H9 (cell line): ENCODE measurements at regions not wholly inside any gene's neighbourhood (a gene's known extent, or its start where the extent isn't known, plus 50 kb on each side); places are given as distances from the start of the nearest gene placed in this dataset.

Experiments used
- DNase-seq: peaks from one replicate; pipeline ENCODE4 v3.0.0-alpha.2; 2017
- H2AFZ ChIP-seq: one replicate; pipeline ENCODE4 v1.6.1; 2013; ENCODE audit warnings: mild to moderate bottlenecking, low read length, control low read depth, moderate library complexity
- H2AK5ac ChIP-seq: 2 replicates; pipeline ENCODE4 v1.6.1; 2013; ENCODE audit warnings: low read length, control low read depth, mixed read lengths; ENCODE audit not compliant: insufficient read length
- H2BK120ac ChIP-seq: one replicate; pipeline ENCODE4 v1.6.1; 2013; ENCODE audit warnings: low read depth, mild to moderate bottlenecking, low read length, control low read depth, inconsistent platforms; ENCODE audit not compliant: poor library complexity, severe bottlenecking
- H2BK12ac ChIP-seq: 2 replicates; pipeline ENCODE4 v1.6.1; 2013; ENCODE audit warnings: low read length, control low read depth, mixed read lengths, low read depth; ENCODE audit not compliant: insufficient read length
- H2BK15ac ChIP-seq: 2 replicates; pipeline ENCODE4 v1.6.1; 2013; ENCODE audit warnings: low read depth, low read length, control low read depth
- H2BK20ac ChIP-seq: one replicate; pipeline ENCODE4 v1.6.1; 2013; ENCODE audit warnings: low read depth, mild to moderate bottlenecking, low read length, control low read depth, inconsistent platforms; ENCODE audit not compliant: poor library complexity, severe bottlenecking
- H2BK5ac ChIP-seq: 2 replicates; pipeline ENCODE4 v1.6.1; 2013; ENCODE audit warnings: low read length, control low read depth, mixed read lengths; ENCODE audit not compliant: insufficient read length
- H3K14ac ChIP-seq: 2 replicates; pipeline ENCODE4 v1.6.1; 2013; ENCODE audit warnings: low read length, control low read depth; ENCODE audit not compliant: insufficient read depth
- H3K18ac ChIP-seq: 2 replicates; pipeline ENCODE4 v1.6.1; 2013; ENCODE audit warnings: low read depth, mild to moderate bottlenecking, mixed read lengths, low read length, control low read depth; ENCODE audit not compliant: insufficient read length
- H3K23ac ChIP-seq: 2 replicates; pipeline ENCODE4 v1.6.1; 2013; ENCODE audit warnings: low read length, control low read depth, mixed read lengths, low read depth; ENCODE audit not compliant: insufficient read length
- H3K23me2 ChIP-seq: 2 replicates; pipeline ENCODE4 v1.6.1; 2013; ENCODE audit warnings: low read depth, mild to moderate bottlenecking, mixed read lengths, low read length, control low read depth; ENCODE audit not compliant: insufficient read length, poor library complexity, severe bottlenecking
- H3K27ac ChIP-seq: 2 replicates; pipeline ENCODE4 v1.5.1; 2013; ENCODE audit warnings: low read length, control low read depth, mixed read lengths, low read depth; ENCODE audit not compliant: insufficient read length
- H3K27me3 ChIP-seq: 2 replicates; pipeline ENCODE4 v1.6.1; 2013; ENCODE audit warnings: low read length, control low read depth, inconsistent platforms; ENCODE audit not compliant: insufficient read depth
- H3K4ac ChIP-seq: 2 replicates; pipeline ENCODE4 v1.6.1; 2013; ENCODE audit warnings: low read depth, mild to moderate bottlenecking, control low read depth, inconsistent platforms, low read length, moderate library complexity
- H3K4me1 ChIP-seq: 2 replicates; pipeline ENCODE4 v1.6.1; 2013; ENCODE audit warnings: low read length, control low read depth, inconsistent platforms; ENCODE audit not compliant: insufficient read depth
- H3K4me2 ChIP-seq: 2 replicates; pipeline ENCODE4 v1.6.1; 2013; ENCODE audit warnings: low read length, control low read depth, mixed read lengths; ENCODE audit not compliant: insufficient read length, insufficient read depth
- H3K56ac ChIP-seq: 2 replicates; pipeline ENCODE4 v1.6.1; 2013; ENCODE audit warnings: low read depth, mild to moderate bottlenecking, mixed read lengths, low read length, control low read depth; ENCODE audit not compliant: insufficient read length
- H3K79me1 ChIP-seq: 2 replicates; pipeline ENCODE4 v1.6.1; 2013; ENCODE audit warnings: low read depth, mild to moderate bottlenecking, moderate library complexity, low read length, control low read depth, inconsistent platforms; ENCODE audit not compliant: insufficient read depth, poor library complexity, severe bottlenecking
- H3K79me2 ChIP-seq: 2 replicates; pipeline ENCODE4 v1.6.1; 2013; ENCODE audit warnings: low read length, control low read depth, inconsistent platforms; ENCODE audit not compliant: insufficient read depth
- H3K9ac ChIP-seq: 2 replicates; pipeline ENCODE4 v1.6.1; 2013; ENCODE audit warnings: low read length, control low read depth, mixed read lengths; ENCODE audit not compliant: insufficient read length; ENCODE audit errors: extremely low read depth
- H3K9me3 ChIP-seq: one replicate; pipeline ENCODE4 v1.6.1; 2013; ENCODE audit warnings: low read depth, low read length, inconsistent platforms; ENCODE audit not compliant: control insufficient read depth
- H3T11ph ChIP-seq: one replicate; pipeline ENCODE4 v1.6.1; 2013; ENCODE audit warnings: mild to moderate bottlenecking, low read length, control low read depth, inconsistent platforms
- H4K20me1 ChIP-seq: one replicate; pipeline ENCODE4 v1.6.1; 2013; ENCODE audit not compliant: control insufficient read depth, insufficient read length, insufficient read depth
- H4K5ac ChIP-seq: 2 replicates; pipeline ENCODE4 v1.6.1; 2013; ENCODE audit warnings: low read depth, mild to moderate bottlenecking, mixed read lengths, low read length, control low read depth; ENCODE audit not compliant: insufficient read length
- H4K8ac ChIP-seq: replicated peaks from 2 replicates; pipeline ENCODE4 v1.6.1; 2013; ENCODE audit warnings: low read length, control low read depth, mixed read lengths, low read depth; ENCODE audit not compliant: insufficient read length
- H4K91ac ChIP-seq: 2 replicates; pipeline ENCODE4 v1.6.1; 2013; ENCODE audit warnings: low read depth, mild to moderate bottlenecking, moderate library complexity, mixed read lengths, low read length, control low read depth; ENCODE audit not compliant: insufficient read length
- H3K27ac Mint-ChIP-seq, 3 experiments: 2 replicates in 2 of 3; 3 replicates in 1 of 3; pipeline ENCODE4 v1.8.0; 2020 to 2021; ENCODE audit warnings: mixed read lengths in 3 of 3, mild to moderate bottlenecking in 1 of 3, moderate library complexity in 1 of 3
- H3K27me3 Mint-ChIP-seq: 2 replicates; pipeline ENCODE4 v1.8.0; 2021; ENCODE audit warnings: low read depth, mild to moderate bottlenecking, moderate library complexity, mixed read lengths
- H3K36me3 Mint-ChIP-seq, 3 experiments: 2 replicates in 2 of 3; 3 replicates in 1 of 3; pipeline ENCODE4 v1.8.0; 2020 to 2021; ENCODE audit warnings: low read depth in 3 of 3, mixed read lengths in 3 of 3; ENCODE audit not compliant: insufficient read depth in 1 of 3
- H3K4me1 Mint-ChIP-seq, 2 experiments: 2 replicates each; pipeline ENCODE4 v1.8.0; 2020; ENCODE audit warnings: mixed read lengths in 2 of 2
- H3K4me3 Mint-ChIP-seq, 2 experiments: 2 replicates in 1 of 2; 3 replicates in 1 of 2; pipeline ENCODE4 v1.8.0; 2020 to 2021; ENCODE audit warnings: mild to moderate bottlenecking in 2 of 2, mixed read lengths in 2 of 2, moderate library complexity in 1 of 2
- H3K9me3 Mint-ChIP-seq, 2 experiments: 2 replicates in 1 of 2; 3 replicates in 1 of 2; pipeline ENCODE4 v1.8.0; 2020; ENCODE audit warnings: mild to moderate bottlenecking in 2 of 2, mixed read lengths in 2 of 2, moderate library complexity in 1 of 2
- CTCF ChIP-seq: fragments of 200-600 bp; sonication (generic); conservative IDR thresholded peaks from 3 replicates; pipeline ENCODE4 v1.8.0; 2021; ENCODE audit warnings: antibody characterized with exemption, mild to moderate bottlenecking
- WGBS: extraction: QIAGEN DNeasy Blood & Tissue Kit; methylation state at CpG from one replicate; pipeline ENCODE4 v1.1.7; 2013; ENCODE audit warnings: missing lambda C conversion rate, low lambda C conversion rate, mixed read lengths; ENCODE audit not compliant: insufficient read length; ENCODE audit errors: extremely low coverage; 5-methylcytosine and 5-hydroxymethylcytosine counted together

GRCh38 chr2:54058449-54058848 lies 57.0 kb upstream of the ACYP2 start:
- no peak overlapping the region for H3K4me3 Mint-ChIP-seq
- H3K36me3 Mint-ChIP-seq = peaks cover 11 to 22% (median 12%) of the 10 kb centered on the region in 3 experiments

More at GRCh38 chr2:54058449-54058848, 57.0 kb upstream of the ACYP2 start:
- Histone ChIP-seq H3K56ac (no peak overlapping the region), H2BK15ac (no peak overlapping the region), H2AK5ac (no peak overlapping the region), H4K20me1 (no peaks in the 10 kb centered on the region), H3K23ac (no peak overlapping the region), H3K23me2 (no peaks in the 10 kb centered on the region), H3K79me2 (no peaks in the 10 kb centered on the region), H3K79me1 (no peaks in the 10 kb centered on the region), H3K4me1 (no peaks in the 10 kb centered on the region), H3K27me3 (no peaks in the 10 kb centered on the region), H2AFZ (no peak overlapping the region), H3K27ac (no peak overlapping the region), H3K4ac (no peak overlapping the region), H2BK20ac (no peak overlapping the region), H3K9me3 (no peaks in the 10 kb centered on the region), H4K8ac (no peak overlapping the region), H3K4me2 (no peak overlapping the region), H2BK120ac (no peak overlapping the region), H2BK12ac (no peak overlapping the region), H3K18ac (no peak overlapping the region), H3K9ac (no peak overlapping the region), H3K14ac (no peak overlapping the region), H2BK5ac (no peak overlapping the region), H4K5ac (no peak overlapping the region), H4K91ac (no peak overlapping the region), H3T11ph (no peak overlapping the region)
- Mint-ChIP-seq H3K27me3 (no peaks in the 10 kb centered on the region; the same call in 1 of the 2 replicates), H3K9me3 (peaks cover 20 to 27% of the 10 kb centered on the region in 2 experiments), H3K4me1 (no peaks in the 10 kb centered on the region), H3K27ac (no peak overlapping the region)
- TF ChIP-seq CTCF = no peak
- no CpG with 5 or more reads among the region's 1 CpG for WGBS
- DNase-seq = no peak
